HG03457 (cell line): ENCODE measurements at regions not wholly inside any gene's neighbourhood (a gene's known extent, or its start where the extent isn't known, plus 50 kb on each side); places are given as distances from the start of the nearest gene placed in this dataset.
"Not testable (repeated sequence)": the region's sequence is repeated elsewhere in the genome, so short reads cannot be mapped to it uniquely, and the experiment has no call there.

Experiments
- ATAC-seq: cut with Tn5 transposase; IDR thresholded peaks from one replicate; pipeline ENCODE4 v1.9.1; 2021; ENCODE audit warnings: moderate number of reproducible peaks; ENCODE audit not compliant: unreplicated experiment

DNA sequence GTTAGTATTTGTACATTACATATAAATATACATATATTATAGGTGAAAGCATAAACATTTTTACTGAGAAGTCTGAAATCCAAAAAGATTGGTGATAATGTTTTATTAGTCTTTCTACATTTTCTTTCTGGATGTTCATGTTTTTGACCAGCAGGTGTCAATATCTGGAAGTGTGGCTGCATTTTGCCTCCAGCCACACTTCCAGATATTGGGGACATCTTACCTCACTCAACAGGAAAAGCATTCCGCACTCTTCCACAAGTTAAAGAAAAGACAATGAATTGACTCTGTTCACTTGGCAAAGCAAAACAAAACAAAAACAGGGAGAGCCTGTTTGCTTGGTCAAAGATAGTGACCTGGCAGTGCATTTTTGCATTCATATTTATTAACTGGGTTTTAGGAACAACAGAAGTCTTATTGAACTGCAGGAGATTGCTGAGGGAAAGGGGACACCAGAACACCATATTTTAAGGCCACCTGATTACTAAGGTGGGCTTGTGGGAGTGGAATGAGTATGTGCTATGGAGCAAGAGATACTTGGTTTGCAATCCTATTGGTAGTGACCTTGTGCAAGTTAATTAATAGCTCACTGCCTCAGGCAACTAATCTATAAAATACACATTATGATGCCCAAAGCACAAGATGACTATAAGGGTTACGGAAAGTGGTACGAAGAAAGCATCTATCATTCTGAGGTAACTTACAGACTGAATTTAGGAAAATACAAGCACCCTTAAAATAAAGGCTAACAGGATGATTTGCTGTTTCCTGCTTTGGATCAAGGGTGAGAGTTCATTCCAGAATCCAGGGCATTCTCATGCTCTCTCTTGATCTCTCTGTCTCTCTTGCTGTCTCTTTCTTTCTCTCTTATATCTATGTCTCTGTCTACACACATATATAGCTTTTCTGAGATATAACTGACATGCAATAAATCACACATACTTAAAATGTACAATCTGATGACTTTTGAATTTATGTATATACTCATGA lies 389.9 kb upstream of the EMCN start:
- no peak for ATAC-seq

- no peak for ATAC-seq
Measured at GRCh38 chr4:100906973-100907372, 389.2 kb upstream of the EMCN start.

DNA sequence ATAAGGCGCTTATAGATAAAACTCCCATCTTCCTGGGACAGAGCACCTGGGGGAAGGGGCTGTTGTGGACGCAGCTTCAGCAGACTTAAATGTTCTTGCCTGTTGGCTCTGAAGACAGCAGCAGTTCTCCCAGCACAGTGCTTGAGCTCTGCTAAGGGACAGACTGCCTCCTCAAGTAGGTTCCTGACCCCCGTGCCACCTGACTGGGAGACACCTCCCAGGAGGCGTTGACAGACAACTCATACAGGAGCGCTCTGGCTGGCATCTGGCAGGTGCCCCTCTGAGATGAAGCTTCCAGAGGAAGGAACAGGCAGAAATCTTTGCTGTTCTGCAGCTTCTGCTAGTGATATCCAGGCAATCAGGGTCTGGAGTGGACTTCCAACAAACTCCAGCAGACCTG lies 383.1 kb upstream of the EMCN start:
- not testable (repeated sequence) for ATAC-seq

- no peak for ATAC-seq
Measured at GRCh38 chr4:100900134-100900533, 382.3 kb upstream of the EMCN start.

DNA sequence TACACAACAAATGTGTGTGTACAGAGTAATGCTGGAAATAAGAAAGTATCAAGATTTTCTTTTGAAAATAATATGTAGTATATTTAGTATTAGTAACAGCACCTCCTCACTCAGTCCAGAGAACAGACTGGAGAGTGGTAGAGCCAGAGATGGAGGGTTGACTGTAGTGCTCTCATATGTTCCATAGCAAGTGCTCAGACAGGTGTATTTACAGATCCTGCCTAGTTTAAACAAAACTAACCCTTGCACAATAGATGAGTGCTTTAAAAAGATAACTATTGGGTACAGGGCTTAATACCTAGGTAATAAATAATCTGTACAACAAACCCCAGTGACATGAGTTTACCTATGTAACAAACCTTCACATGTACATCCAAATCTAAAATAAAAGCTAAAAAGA lies 381.0 kb upstream of the EMCN start:
- ATAC-seq: no peak

- peak; percentile 87 for ATAC-seq
Measured at GRCh38 chr4:100895556-100896197, 377.9 kb upstream of the EMCN start.

GRCh38 chr4:100894339-100894870 lies 376.6 kb upstream of the EMCN start:
- ATAC-seq: no peak

DNA sequence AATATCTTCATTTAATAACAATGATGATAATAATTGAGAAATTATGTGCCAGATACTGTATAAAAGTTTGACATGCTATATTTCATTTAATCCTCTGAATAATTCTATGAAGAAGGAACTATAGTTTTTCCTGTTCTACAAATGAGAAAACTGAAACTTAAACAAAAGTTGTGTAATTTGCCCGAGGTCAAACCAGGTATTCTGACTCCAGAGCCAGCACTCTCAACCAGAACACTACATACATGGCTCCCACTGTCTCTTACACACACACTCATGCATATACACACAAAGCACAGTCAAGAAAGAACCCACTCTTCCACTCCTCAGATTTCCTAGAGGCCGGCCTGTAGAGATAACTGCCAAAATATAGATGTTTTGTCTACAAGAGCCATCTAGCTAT lies 374.0 kb upstream of the EMCN start:
- no peak for ATAC-seq

GRCh38 chr4:100889898-100890297 lies 372.1 kb upstream of the EMCN start:
- no peak for ATAC-seq

- ATAC-seq: no peak
Measured at GRCh38 chr4:100889401-100889800, 371.6 kb upstream of the EMCN start.

- no peak for ATAC-seq
Measured at GRCh38 chr4:100882661-100883060, 364.8 kb upstream of the EMCN start.

- ATAC-seq: no peak
Measured at GRCh38 chr4:100881283-100881682, 363.5 kb upstream of the EMCN start.

- no peak for ATAC-seq
Measured at GRCh38 chr4:100880011-100880410, 362.2 kb upstream of the EMCN start.

DNA sequence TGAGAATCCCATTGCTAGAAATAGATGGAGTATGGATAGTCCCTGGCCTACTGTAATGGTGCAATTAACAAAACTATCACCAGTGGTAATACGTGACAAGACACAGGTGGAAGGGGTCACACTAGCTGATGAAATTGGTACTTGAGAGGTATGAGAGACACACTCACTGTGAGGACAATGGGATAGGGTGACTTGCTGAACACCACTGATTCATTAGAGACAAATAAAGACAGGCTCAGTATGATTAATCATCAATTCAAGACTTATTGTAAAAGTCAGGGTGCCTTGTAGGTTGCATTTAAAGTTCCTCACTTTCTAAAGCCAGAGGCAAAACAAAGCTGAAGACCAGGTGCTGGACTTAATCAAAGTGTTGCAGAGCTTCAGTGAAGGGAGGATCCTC lies 361.6 kb upstream of the EMCN start:
- no peak for ATAC-seq

GRCh38 chr4:100876546-100876945 lies 358.7 kb upstream of the EMCN start:
- no peak for ATAC-seq

DNA sequence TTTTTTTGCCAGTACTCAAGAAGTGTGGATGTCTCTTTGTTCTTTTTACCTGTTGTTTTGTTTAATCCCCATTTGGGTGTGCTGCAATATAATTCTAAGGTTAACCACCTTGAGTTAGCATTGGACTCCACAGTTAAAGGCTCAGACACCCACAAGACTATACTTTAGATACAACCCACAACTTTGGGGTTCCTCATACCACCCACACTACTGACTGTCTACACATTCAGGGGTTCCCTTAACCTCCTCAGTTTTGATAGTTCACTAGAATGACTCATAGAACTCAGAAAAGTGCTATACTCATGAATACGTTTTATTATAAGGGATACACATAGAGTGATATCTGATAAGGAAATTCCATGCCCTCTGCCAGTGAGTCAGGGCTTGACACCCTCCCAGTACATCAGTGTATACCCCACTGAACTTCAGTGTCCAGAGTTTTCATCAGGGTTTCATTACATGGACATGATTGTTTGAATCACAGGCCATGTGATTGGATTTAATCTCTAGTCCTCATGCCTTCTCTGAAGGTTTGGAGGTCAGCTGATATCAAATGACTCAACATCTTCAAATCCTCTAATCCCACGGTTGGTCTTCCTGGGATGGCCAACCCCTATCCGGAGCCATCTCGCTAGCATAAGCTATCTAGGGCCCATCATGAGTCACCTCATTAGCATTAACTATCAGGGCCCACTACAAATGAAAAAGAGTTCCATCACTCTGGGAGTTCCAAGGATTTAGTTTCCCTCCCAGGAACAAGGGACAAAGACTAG lies 357.7 kb upstream of the EMCN start:
- no peak for ATAC-seq

GRCh38 chr4:100872811-100873210 lies 355.0 kb upstream of the EMCN start:
- ATAC-seq: no peak

GRCh38 chr4:100870940-100871772 lies 353.3 kb upstream of the EMCN start:
- ATAC-seq: no peak

- no peak for ATAC-seq
Measured at GRCh38 chr4:100869276-100869675, 351.5 kb upstream of the EMCN start.

- not testable (repeated sequence) for ATAC-seq
Measured at GRCh38 chr4:100868281-100868680, 350.5 kb upstream of the EMCN start.
